Upper lobe of left lung (tissue), 6 donors: ENCODE measurements at regions not wholly inside any gene's neighbourhood (a gene's known extent, or its start where the extent isn't known, plus 50 kb on each side); places are given as distances from the start of the nearest gene placed in this dataset.

Experiments used
- ATAC-seq, 2 donors: fragments of 200-7000 bp; cut with Tn5 transposase; one replicate each; pipeline ENCODE4 v1.9.1; 2022; ENCODE audit warnings: mild to moderate bottlenecking in 2 of 2, moderate library complexity in 2 of 2; ENCODE audit not compliant: low FRiP score in 2 of 2
- DNase-seq, 2 donors: peaks; one replicate each; pipeline ENCODE4 v3.0.0-alpha.2; 2019 to 2020
- H3K27ac ChIP-seq, 4 donors: fragments of 200-600 bp; sonication (generic); one replicate each; pipeline ENCODE4 v1.5.1; 2016 to 2019
- H3K27me3 ChIP-seq, 4 donors: fragments of 200-600 bp; sonication (generic); one replicate each; pipeline ENCODE4 v1.5.1; 2017 to 2019
- H3K36me3 ChIP-seq, 4 donors: fragments of 200-600 bp; sonication (generic); one replicate each; pipeline ENCODE4 v1.5.1; 2016 to 2019
- H3K4me1 ChIP-seq, 4 donors: fragments of 200-600 bp; sonication (generic); one replicate each; pipeline ENCODE4 v1.5.1; 2018 to 2019
- H3K4me3 ChIP-seq, 4 donors: fragments of 200-600 bp; sonication (generic); one replicate each; pipeline ENCODE4 v1.5.1; 2017 to 2019; ENCODE audit warnings: mild to moderate bottlenecking in 2 of 4, moderate library complexity in 1 of 4
- H3K9me3 ChIP-seq, 4 donors: fragments of 200-600 bp; sonication (generic); one replicate each; pipeline ENCODE4 v1.5.1; 2018 to 2019
- EP300 ChIP-seq, 4 donors: sonication (generic); formaldehyde crosslinking; IDR thresholded peaks; one replicate each; pipeline ENCODE4 v1.5.1; 2017; ENCODE audit warnings: antibody characterized with exemption in 4 of 4, control low read depth in 2 of 4
- POLR2A ChIP-seq, 4 donors: fragments of 450-650 bp; IDR thresholded peaks; one replicate each; pipeline ENCODE4 v1.5.1; 2016 to 2017; ENCODE audit warnings: antibody characterized with exemption in 4 of 4, mild to moderate bottlenecking in 2 of 4
- POLR2AphosphoS5 ChIP-seq, 2 donors: sonication (generic); formaldehyde crosslinking; IDR thresholded peaks; one replicate each; pipeline ENCODE4 v1.5.1; 2017; ENCODE audit warnings: antibody characterized with exemption in 2 of 2
- WGBS, 2 donors: methylation state at CpG; one replicate each; pipeline ENCODE4 v1.1.5; 2017 to 2018; 5-methylcytosine and 5-hydroxymethylcytosine counted together
- TF ChIP-seq, protein P1 (sequence below), 6 experiments: fragments of 450-650 bp in 4 of 6; fragments of 200-600 bp in 2 of 6; sonication (generic) in 2 of 6; IDR thresholded peaks; one replicate each; pipeline ENCODE4 v1.5.1; 2016 to 2019; ENCODE audit warnings: antibody characterized with exemption in 6 of 6
- donor health status: DM: no; HTN: no; CAD: no; lungs with moderate emphysema.
- donor health status: DM: no; HTN: yes; CAD: no; lungs with severe emphysema.

- Histone ChIP-seq H3K27me3 (no peaks in the 10 kb centered on the region), H3K4me3 (no peak overlapping the region), H3K27ac (no peak overlapping the region), H3K9me3 (no peaks in the 10 kb centered on the region), H3K4me1 (no peaks in the 10 kb centered on the region), H3K36me3 (no peaks in the 10 kb centered on the region)
- TF ChIP-seq, protein P1, sequence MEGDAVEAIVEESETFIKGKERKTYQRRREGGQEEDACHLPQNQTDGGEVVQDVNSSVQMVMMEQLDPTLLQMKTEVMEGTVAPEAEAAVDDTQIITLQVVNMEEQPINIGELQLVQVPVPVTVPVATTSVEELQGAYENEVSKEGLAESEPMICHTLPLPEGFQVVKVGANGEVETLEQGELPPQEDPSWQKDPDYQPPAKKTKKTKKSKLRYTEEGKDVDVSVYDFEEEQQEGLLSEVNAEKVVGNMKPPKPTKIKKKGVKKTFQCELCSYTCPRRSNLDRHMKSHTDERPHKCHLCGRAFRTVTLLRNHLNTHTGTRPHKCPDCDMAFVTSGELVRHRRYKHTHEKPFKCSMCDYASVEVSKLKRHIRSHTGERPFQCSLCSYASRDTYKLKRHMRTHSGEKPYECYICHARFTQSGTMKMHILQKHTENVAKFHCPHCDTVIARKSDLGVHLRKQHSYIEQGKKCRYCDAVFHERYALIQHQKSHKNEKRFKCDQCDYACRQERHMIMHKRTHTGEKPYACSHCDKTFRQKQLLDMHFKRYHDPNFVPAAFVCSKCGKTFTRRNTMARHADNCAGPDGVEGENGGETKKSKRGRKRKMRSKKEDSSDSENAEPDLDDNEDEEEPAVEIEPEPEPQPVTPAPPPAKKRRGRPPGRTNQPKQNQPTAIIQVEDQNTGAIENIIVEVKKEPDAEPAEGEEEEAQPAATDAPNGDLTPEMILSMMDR (IDR thresholded peaks at IDR 0.05) = no peak
- TF ChIP-seq POLR2AphosphoS5 (IDR thresholded peaks at IDR 0.05) (no peak), POLR2A (IDR thresholded peaks at IDR 0.05) (no peak)
- DNase-seq = no peak
- ATAC-seq = no peak
These were observed 85.0 kb downstream of the HMHB1 start for GRCh38 chr5:143896966-143897365.

GRCh38 chr5:143898381-143898780, 86.4 kb downstream of the HMHB1 start:
- 81 to 86% methylated on average over 1 of the region's 1 CpG for WGBS, 2 donors
- DNase-seq = no peak
- Histone ChIP-seq H3K27ac (no peak overlapping the region), H3K27me3 (no peaks in the 10 kb centered on the region), H3K4me1 (no peaks in the 10 kb centered on the region), H3K4me3 (no peak overlapping the region), H3K9me3 (no peaks in the 10 kb centered on the region), H3K36me3 (no peaks in the 10 kb centered on the region)
- no peak for ATAC-seq
- no peak for TF ChIP-seq POLR2A (IDR thresholded peaks at IDR 0.05)
- TF ChIP-seq, protein P1 (IDR thresholded peaks at IDR 0.05) = no peak
- no peak for TF ChIP-seq EP300 (IDR thresholded peaks at IDR 0.05)
- no peak for TF ChIP-seq POLR2AphosphoS5 (IDR thresholded peaks at IDR 0.05)

DNA sequence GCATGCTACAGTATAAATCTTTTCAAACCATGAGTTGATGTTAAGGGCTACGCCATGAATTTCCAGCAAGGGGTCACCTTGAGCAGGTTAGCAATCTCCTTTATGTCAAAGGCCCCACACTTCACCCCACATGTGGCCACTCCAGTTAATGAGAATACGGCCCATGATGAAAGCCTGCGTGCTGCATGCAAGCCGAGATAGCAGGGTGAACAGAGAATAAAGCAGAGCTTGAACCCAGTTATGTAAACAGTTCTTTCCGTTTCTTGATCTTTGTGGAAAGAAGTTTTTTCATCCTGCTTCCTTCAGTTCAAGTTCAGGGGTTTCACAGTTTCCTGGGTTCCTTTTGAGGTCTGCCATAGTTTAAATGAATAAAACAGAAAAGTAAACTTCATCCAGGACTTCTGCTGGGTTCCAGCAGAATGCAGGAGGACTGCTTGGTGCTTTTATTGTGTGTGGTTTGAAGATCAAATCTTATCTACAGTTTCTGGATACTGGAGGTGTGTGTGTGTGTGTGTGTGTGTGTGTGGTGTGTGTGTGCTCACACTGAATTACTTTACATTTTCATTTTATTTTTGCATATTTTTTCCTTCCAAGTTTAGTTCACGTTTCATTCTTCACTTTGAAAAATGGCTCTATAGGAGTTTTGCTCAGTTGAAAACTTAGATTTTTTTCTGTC, 87.1 kb downstream of the HMHB1 start:
- Histone ChIP-seq H3K36me3 (no peaks in the 10 kb centered on the region), H3K4me1 (no peaks in the 10 kb centered on the region), H3K27ac (no peak overlapping the region), H3K9me3 (no peaks in the 10 kb centered on the region), H3K27me3 (no peaks in the 10 kb centered on the region), H3K4me3 (no peak overlapping the region)
- 58 to 63% methylated on average over 6 of the region's 6 CpGs for WGBS, 2 donors
- DNase-seq (no peak), ATAC-seq (no peak)
- TF ChIP-seq, protein P1 (IDR thresholded peaks at IDR 0.05) = no peak
- no peak for TF ChIP-seq POLR2A (IDR thresholded peaks at IDR 0.05)
- TF ChIP-seq EP300 (IDR thresholded peaks at IDR 0.05) = no peak
- TF ChIP-seq POLR2AphosphoS5 (IDR thresholded peaks at IDR 0.05) = no peak

GRCh38 chr5:143908959-143909358, 97.0 kb downstream of the HMHB1 start:
- TF ChIP-seq EP300 (IDR thresholded peaks at IDR 0.05) (no peak), POLR2A (IDR thresholded peaks at IDR 0.05) (no peak), POLR2AphosphoS5 (IDR thresholded peaks at IDR 0.05) (no peak)
- TF ChIP-seq, protein P1 (IDR thresholded peaks at IDR 0.05) = no peak
- WGBS, 2 donors = 97 to 100% methylated on average over 1 of the region's 1 CpG
- H3K9me3 ChIP-seq = no peaks in the 10 kb centered on the region
- no peaks in the 10 kb centered on the region for H3K36me3 ChIP-seq
- DNase-seq (no peak), ATAC-seq (no peak)
- no peaks in the 10 kb centered on the region for H3K4me1 ChIP-seq
- H3K27me3 ChIP-seq = no peaks in the 10 kb centered on the region
- H3K27ac ChIP-seq = no peak overlapping the region
- no peak overlapping the region for H3K4me3 ChIP-seq
